ENCODE measurements at regions not wholly inside any gene's neighbourhood (a gene's known extent, or its start where the extent isn't known, plus 50 kb on each side); places are given as distances from the start of the nearest gene placed in this dataset.

DNA sequence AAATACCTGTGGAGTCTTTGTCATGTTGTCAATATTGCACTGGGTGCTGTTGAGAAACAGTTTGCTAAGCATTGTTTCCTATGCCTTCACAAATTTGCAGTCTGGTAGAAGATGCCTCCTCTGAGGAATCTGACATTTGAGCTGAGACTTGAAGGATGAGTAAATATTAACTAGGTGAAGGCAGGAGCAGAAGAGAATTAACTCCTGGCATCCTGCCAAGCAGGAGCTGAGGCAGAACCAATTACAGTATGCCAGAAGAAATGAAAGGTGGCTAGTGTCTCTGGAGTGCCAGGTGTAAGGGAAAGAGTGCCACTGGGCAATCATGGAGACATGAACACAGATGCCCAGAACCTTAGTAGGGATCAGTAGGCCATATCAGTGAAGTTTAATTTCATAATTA is 1778.2 kb upstream of the PCDH10 start:
- ChIA-PET CTCF (no interaction called here), POLR2A (no interaction called here)
- TF ChIP-seq SUZ12 (IDR thresholded peaks at IDR 0.05), result no peak
- TF ChIP-seq CTBP1 (IDR thresholded peaks at IDR 0.05; ENCODE audit: borderline replicate concordance), result no peak
- TF ChIP-seq ARNT (IDR thresholded peaks at IDR 0.05), result no peak
- no peak for TF ChIP-seq ELF4 (IDR thresholded peaks at IDR 0.05)
- no peak for TF ChIP-seq FOXM1 (IDR thresholded peaks at IDR 0.05; ENCODE audit: borderline replicate concordance)
- no peak for TF ChIP-seq FOXK2 (IDR thresholded peaks at IDR 0.05)
- TF ChIP-seq BHLHE40 (IDR thresholded peaks at IDR 0.05; ENCODE audit: borderline replicate concordance), result no peak
- TF ChIP-seq ZNF384 (IDR thresholded peaks at IDR 0.05), result no peak
- TF ChIP-seq HDGF (IDR thresholded peaks at IDR 0.05; ENCODE audit: borderline replicate concordance), result no peak
- no peak for TF ChIP-seq LEF1 (IDR thresholded peaks at IDR 0.05; ENCODE audit: borderline replicate concordance)
- no peak for DNase-seq (ENCODE audit: extremely low spot score)

GRCh38 chr4:131381055-131381454 is 1768.0 kb upstream of the PCDH10 start:
- ChIA-PET POLR2A (no interaction called here), CTCF (no interaction called here)
- no peak for TF ChIP-seq FOXM1 (IDR thresholded peaks at IDR 0.05; ENCODE audit: borderline replicate concordance)
- no peak for TF ChIP-seq ARNT (IDR thresholded peaks at IDR 0.05)
- TF ChIP-seq LEF1 (IDR thresholded peaks at IDR 0.05; ENCODE audit: borderline replicate concordance), result no peak
- no peak for TF ChIP-seq SP1 (IDR thresholded peaks at IDR 0.05)
- no peak for TF ChIP-seq FOXK2 (IDR thresholded peaks at IDR 0.05)
- TF ChIP-seq BHLHE40 (IDR thresholded peaks at IDR 0.05; ENCODE audit: borderline replicate concordance), result no peak
- no peak for TF ChIP-seq FOXA1 (IDR thresholded peaks at IDR 0.05)
- TF ChIP-seq ZNF384 (IDR thresholded peaks at IDR 0.05), result no peak
- TF ChIP-seq PKNOX1 (IDR thresholded peaks at IDR 0.05), result no peak
- no peak for TF ChIP-seq TARDBP (IDR thresholded peaks at IDR 0.05)
- TF ChIP-seq ELF4 (IDR thresholded peaks at IDR 0.05), result no peak
- TF ChIP-seq CTBP1 (IDR thresholded peaks at IDR 0.05; ENCODE audit: borderline replicate concordance), result no peak
- no peak for TF ChIP-seq HDGF (IDR thresholded peaks at IDR 0.05; ENCODE audit: borderline replicate concordance)
- TF ChIP-seq SUZ12 (IDR thresholded peaks at IDR 0.05), result no peak
- no peak for TF ChIP-seq L3MBTL2 (conservative IDR thresholded peaks at IDR 0.05)
- no peak for TF ChIP-seq NFRKB (IDR thresholded peaks at IDR 0.05)
- DNase-seq (ENCODE audit: extremely low spot score), result no peak

GRCh38 chr4:131382839-131383238 is 1766.3 kb upstream of the PCDH10 start:
- DNase-seq (ENCODE audit: extremely low spot score), result no peak
- TF ChIP-seq ZNF384 (IDR thresholded peaks at IDR 0.05) (no peak), SUZ12 (IDR thresholded peaks at IDR 0.05) (no peak), SP1 (IDR thresholded peaks at IDR 0.05) (no peak), HDGF (IDR thresholded peaks at IDR 0.05; ENCODE audit: borderline replicate concordance) (no peak), LEF1 (IDR thresholded peaks at IDR 0.05; ENCODE audit: borderline replicate concordance) (no peak), L3MBTL2 (conservative IDR thresholded peaks at IDR 0.05) (no peak), CTBP1 (IDR thresholded peaks at IDR 0.05; ENCODE audit: borderline replicate concordance) (no peak), NFRKB (IDR thresholded peaks at IDR 0.05) (no peak), BHLHE40 (IDR thresholded peaks at IDR 0.05; ENCODE audit: borderline replicate concordance) (no peak), ELF4 (IDR thresholded peaks at IDR 0.05) (no peak), FOXK2 (IDR thresholded peaks at IDR 0.05) (no peak), FOXM1 (IDR thresholded peaks at IDR 0.05; ENCODE audit: borderline replicate concordance) (no peak), FOXA1 (IDR thresholded peaks at IDR 0.05) (no peak), TARDBP (IDR thresholded peaks at IDR 0.05) (no peak), ARNT (IDR thresholded peaks at IDR 0.05) (no peak), PKNOX1 (IDR thresholded peaks at IDR 0.05) (no peak)
- ChIA-PET POLR2A (no interaction called here), CTCF (no interaction called here)

DNA sequence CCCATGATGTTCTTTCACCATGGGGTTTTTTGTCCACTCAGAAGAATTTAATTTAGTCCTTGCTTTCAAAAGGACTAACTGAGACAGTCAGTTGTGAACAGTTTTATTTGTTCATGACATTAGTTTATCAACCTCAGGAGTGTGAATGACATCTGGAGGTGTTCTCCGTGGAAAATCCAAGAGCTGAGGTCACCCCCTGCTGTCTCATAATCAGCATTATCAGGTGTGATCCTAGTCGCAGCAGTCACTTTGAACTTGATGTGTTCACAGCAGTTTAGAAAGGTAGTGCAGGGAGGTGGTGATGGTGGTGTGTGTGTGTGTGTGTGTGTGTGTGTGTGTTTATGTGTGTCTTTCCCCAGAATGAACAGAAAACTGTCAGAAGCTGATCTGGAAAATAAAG is 1760.8 kb upstream of the PCDH10 start:
- ChIA-PET POLR2A (no interaction called here), CTCF (no interaction called here)
- no peak for DNase-seq (ENCODE audit: extremely low spot score)
- TF ChIP-seq ARNT (IDR thresholded peaks at IDR 0.05), result no peak
- TF ChIP-seq FOXA1 (IDR thresholded peaks at IDR 0.05), result no peak
- no peak for TF ChIP-seq ZNF384 (IDR thresholded peaks at IDR 0.05)
- no peak for TF ChIP-seq FOXK2 (IDR thresholded peaks at IDR 0.05)
- TF ChIP-seq CTBP1 (IDR thresholded peaks at IDR 0.05; ENCODE audit: borderline replicate concordance), result no peak

DNA sequence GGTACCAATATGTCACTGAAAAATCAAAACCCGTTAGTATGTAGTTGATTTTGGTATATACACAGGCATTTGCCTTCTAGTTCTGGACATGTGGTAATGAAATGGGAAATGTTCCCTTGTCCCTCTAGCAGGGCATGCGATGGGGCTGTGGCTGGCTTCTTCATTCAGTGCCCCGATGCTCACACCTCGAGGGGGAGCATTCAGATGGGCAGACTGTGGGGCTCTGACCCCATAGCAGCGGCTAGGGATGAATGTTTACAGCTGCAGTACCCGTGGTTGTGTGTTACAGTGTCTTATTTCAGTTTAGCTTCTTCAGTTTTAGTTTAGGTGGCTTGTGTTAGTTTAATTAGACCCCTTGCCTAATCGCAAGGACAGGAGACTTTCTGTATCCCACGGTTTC is 1741.0 kb upstream of the PCDH10 start:
- POLR2A ChIA-PET, result no interaction called here
- no peak for DNase-seq (ENCODE audit: extremely low spot score)
- CTCF ChIA-PET, result no interaction called here
- TF ChIP-seq ARNT (IDR thresholded peaks at IDR 0.05), result no peak
- no peak for TF ChIP-seq NFRKB (IDR thresholded peaks at IDR 0.05)
- no peak for TF ChIP-seq ZNF384 (IDR thresholded peaks at IDR 0.05)
- no peak for TF ChIP-seq TARDBP (IDR thresholded peaks at IDR 0.05)
- TF ChIP-seq FOXA1 (IDR thresholded peaks at IDR 0.05), result no peak
- TF ChIP-seq SUZ12 (IDR thresholded peaks at IDR 0.05), result no peak
- no peak for TF ChIP-seq CTBP1 (IDR thresholded peaks at IDR 0.05; ENCODE audit: borderline replicate concordance)
- no peak for TF ChIP-seq ELF4 (IDR thresholded peaks at IDR 0.05)

GRCh38 chr4:131411393-131411792 is 1737.7 kb upstream of the PCDH10 start:
- TF ChIP-seq LEF1 (IDR thresholded peaks at IDR 0.05; ENCODE audit: borderline replicate concordance), result no peak
- no peak for TF ChIP-seq HDGF (IDR thresholded peaks at IDR 0.05; ENCODE audit: borderline replicate concordance)
- no peak for TF ChIP-seq NFRKB (IDR thresholded peaks at IDR 0.05)
- no peak for TF ChIP-seq ZNF384 (IDR thresholded peaks at IDR 0.05)
- TF ChIP-seq L3MBTL2 (conservative IDR thresholded peaks at IDR 0.05), result no peak
- ChIA-PET POLR2A (no interaction called here), CTCF (no interaction called here)
- DNase-seq (ENCODE audit: extremely low spot score), result no peak

DNA sequence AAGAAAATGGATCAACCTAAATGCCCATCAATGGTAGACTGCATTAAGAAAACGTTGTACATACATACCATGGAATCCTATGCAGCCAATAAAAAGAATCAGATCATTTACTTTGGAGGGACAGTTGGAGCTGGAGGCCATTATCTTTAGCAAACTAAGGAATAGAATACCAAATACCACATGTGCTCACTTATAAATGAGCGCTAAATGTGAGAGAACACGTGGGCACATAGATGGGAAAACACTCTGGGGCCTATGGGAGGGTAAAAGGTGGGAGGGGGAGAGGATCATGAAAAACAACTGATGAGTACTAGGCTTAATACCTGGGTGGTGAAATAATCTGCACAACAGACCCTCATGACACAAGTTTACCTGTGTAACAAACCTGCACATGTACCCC is 1729.9 kb upstream of the PCDH10 start:
- no peak for DNase-seq (ENCODE audit: extremely low spot score)
- no peak for TF ChIP-seq ZNF384 (IDR thresholded peaks at IDR 0.05)
- TF ChIP-seq ELF4 (IDR thresholded peaks at IDR 0.05), result no peak
- TF ChIP-seq FOXM1 (IDR thresholded peaks at IDR 0.05; ENCODE audit: borderline replicate concordance), result no peak
- TF ChIP-seq FOXK2 (IDR thresholded peaks at IDR 0.05), result no peak
- TF ChIP-seq FOXA1 (IDR thresholded peaks at IDR 0.05), result no peak
- POLR2A ChIA-PET, result no interaction called here
- CTCF ChIA-PET, result no interaction called here

All from HEK293T (cell line).